ENCODE measurements at regions not wholly inside any gene's neighbourhood (a gene's known extent, or its start where the extent isn't known, plus 50 kb on each side); places are given as distances from the start of the nearest gene placed in this dataset.

GRCh38 chr4:77305766-77306165 lies 148.8 kb downstream of the CCNG2 start (continued):
- TF ChIP-seq, protein P1, sequence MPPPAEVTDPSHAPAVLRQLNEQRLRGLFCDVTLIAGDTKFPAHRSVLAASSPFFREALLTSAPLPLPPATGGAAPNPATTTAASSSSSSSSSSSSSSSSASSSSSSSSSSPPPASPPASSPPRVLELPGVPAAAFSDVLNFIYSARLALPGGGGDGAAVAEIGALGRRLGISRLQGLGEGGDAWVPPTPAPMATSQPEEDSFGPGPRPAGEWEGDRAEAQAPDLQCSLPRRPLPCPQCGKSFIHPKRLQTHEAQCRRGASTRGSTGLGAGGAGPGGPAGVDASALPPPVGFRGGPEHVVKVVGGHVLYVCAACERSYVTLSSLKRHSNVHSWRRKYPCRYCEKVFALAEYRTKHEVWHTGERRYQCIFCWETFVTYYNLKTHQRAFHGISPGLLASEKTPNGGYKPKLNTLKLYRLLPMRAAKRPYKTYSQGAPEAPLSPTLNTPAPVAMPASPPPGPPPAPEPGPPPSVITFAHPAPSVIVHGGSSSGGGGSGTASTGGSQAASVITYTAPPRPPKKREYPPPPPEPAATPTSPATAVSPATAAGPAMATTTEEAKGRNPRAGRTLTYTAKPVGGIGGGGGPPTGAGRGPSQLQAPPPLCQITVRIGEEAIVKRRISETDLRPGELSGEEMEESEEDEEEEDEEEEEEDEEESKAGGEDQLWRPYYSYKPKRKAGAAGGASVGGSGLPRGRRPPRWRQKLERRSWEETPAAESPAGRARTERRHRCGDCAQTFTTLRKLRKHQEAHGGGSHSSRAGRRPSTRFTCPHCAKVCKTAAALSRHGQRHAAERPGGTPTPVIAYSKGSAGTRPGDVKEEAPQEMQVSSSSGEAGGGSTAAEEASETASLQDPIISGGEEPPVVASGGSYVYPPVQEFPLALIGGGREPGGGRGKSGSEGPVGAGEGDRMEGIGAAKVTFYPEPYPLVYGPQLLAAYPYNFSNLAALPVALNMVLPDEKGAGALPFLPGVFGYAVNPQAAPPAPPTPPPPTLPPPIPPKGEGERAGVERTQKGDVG (CRISPR knock-in tag; IDR thresholded peaks at IDR 0.05): no peak
- no peak for TF ChIP-seq CBFB (IDR thresholded peaks at IDR 0.05; ENCODE audit: low read depth)

GRCh38 chr4:77306496-77306895 lies 149.5 kb downstream of the CCNG2 start:
- no peak overlapping the region for H2AFZ ChIP-seq (ENCODE audit: control insufficient read depth, low read depth, low read length)
- H3K4me3 ChIP-seq: no peak overlapping the region
- ChIA-PET POLR2A (no interaction called here), RAD21 (ENCODE audit: unreplicated experiment) (no interaction called here), CTCF (interaction anchor here (1.0 to 1.1 kb wide), 3 partner anchors 37 to 66 kb away, joined by 3 read pairs; no protein-coding TSS in a partner anchor), SMC1A (ENCODE audit: uncharacterized antibody, unreplicated experiment) (no interaction called here)
- no peak for ATAC-seq
- no peak overlapping the region for H3K27ac ChIP-seq (ENCODE audit: control insufficient read depth, insufficient read depth)
- no peaks in the 10 kb centered on the region for H3K36me3 ChIP-seq (ENCODE audit: control insufficient read depth in 2 of 2, insufficient read depth in 2 of 2, low read length in 1 of 2)
- H3K4me2 ChIP-seq (ENCODE audit: control insufficient read depth, insufficient read depth): no peak overlapping the region
- H3K27me3 ChIP-seq (replicated peaks in 1 of 2; ENCODE audit: control insufficient read depth in 2 of 2, insufficient read depth in 2 of 2, low read length in 1 of 2): no peaks in the 10 kb centered on the region
- H3K9ac ChIP-seq (ENCODE audit: control insufficient read depth, insufficient read depth, low read length): no peak overlapping the region
- BruUV-seq (replicated peaks): no TSS peak
- H3K79me2 ChIP-seq (ENCODE audit: control insufficient read depth, insufficient read depth, low read length): no peaks in the 10 kb centered on the region
- FAIRE-seq: no peak
- WGBS (ENCODE audit: insufficient coverage, insufficient replicate concordance, low lambda C conversion rate, missing lambda C conversion rate): 3% methylated on average over 2 of the region's 2 CpGs
- no peaks in the 10 kb centered on the region for H3K9me3 ChIP-seq (replicated peaks; ENCODE audit: control insufficient read depth, insufficient read depth, low read length)
- intact Hi-C loops (cut with micrococcal nuclease; ENCODE audit: unreplicated experiment) (loop anchor here (10.0 kb wide), 2 partner anchors 212 to 252 kb away; no protein-coding TSS in a partner anchor), in situ Hi-C loops (cut with MboI) (no loop called here)
- H4K20me1 ChIP-seq (ENCODE audit: control insufficient read depth, insufficient read depth): no peaks in the 10 kb centered on the region
- TF ChIP-seq TCF3 (IDR thresholded peaks at IDR 0.05; ENCODE audit: borderline replicate concordance, insufficient read depth, low read depth, low read length): no peak
- TF ChIP-seq TARDBP (IDR thresholded peaks at IDR 0.05; ENCODE audit: borderline replicate concordance): no peak
- TF ChIP-seq NR2F1 (conservative IDR thresholded peaks at IDR 0.05): no peak
- TF ChIP-seq CBFB (IDR thresholded peaks at IDR 0.05; ENCODE audit: low read depth): no peak
- TF ChIP-seq POLR2A (IDR thresholded peaks at IDR 0.05; ENCODE audit: low read depth, low read length): no peak
- no peak for TF ChIP-seq ESRRA (IDR thresholded peaks at IDR 0.05; ENCODE audit: low read length)
- TF ChIP-seq GATAD2B (conservative IDR thresholded peaks at IDR 0.05; ENCODE audit: low read depth): no peak
- TF ChIP-seq EZH2 (IDR thresholded peaks at IDR 0.05; ENCODE audit: borderline replicate concordance, control insufficient read depth, low read depth, low read length): no peak
- H3K4me1 ChIP-seq (ENCODE audit: control insufficient read depth, insufficient read depth, low read length): no peaks in the 10 kb centered on the region
- no peak for DNase-seq (ENCODE audit: low read depth, low spot score)

All from GM12878 (cell line).